ENCODE measurements at regions not wholly inside any gene's neighbourhood (a gene's known extent, or its start where the extent isn't known, plus 50 kb on each side); places are given as distances from the start of the nearest gene placed in this dataset.

- TF ChIP-seq CTCF (IDR thresholded peaks at IDR 0.05) (no peak), POLR2A (IDR thresholded peaks at IDR 0.05) (no peak), POLR2AphosphoS5 (IDR thresholded peaks at IDR 0.05) (no peak)
These were observed 211.4 kb downstream of the CXXC4 start for GRCh38 chr4:104283303-104283702.
